ENCODE measurements at regions not wholly inside any gene's neighbourhood (a gene's known extent, or its start where the extent isn't known, plus 50 kb on each side); places are given as distances from the start of the nearest gene placed in this dataset.

DNA sequence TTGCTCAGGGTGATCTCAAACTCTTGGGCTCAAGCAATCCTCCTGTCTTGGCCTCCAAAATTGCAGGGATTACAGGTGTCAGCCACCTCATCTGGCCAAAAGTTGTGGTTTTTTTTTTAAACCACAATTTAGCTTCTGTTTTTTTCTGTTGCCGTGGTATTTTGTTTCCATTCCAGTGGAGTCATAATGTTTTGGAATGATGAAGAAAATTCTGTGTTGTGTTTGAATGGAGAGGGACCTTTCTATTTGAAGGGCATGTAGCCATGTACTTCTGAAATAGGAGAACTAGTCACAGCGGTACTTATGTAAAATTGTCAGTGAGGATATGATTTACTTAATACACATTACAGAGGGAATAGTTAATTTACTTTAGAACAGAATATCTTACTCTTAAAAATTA lies 201.3 kb downstream of the ARL4A start:
- TF ChIP-seq, protein P1, sequence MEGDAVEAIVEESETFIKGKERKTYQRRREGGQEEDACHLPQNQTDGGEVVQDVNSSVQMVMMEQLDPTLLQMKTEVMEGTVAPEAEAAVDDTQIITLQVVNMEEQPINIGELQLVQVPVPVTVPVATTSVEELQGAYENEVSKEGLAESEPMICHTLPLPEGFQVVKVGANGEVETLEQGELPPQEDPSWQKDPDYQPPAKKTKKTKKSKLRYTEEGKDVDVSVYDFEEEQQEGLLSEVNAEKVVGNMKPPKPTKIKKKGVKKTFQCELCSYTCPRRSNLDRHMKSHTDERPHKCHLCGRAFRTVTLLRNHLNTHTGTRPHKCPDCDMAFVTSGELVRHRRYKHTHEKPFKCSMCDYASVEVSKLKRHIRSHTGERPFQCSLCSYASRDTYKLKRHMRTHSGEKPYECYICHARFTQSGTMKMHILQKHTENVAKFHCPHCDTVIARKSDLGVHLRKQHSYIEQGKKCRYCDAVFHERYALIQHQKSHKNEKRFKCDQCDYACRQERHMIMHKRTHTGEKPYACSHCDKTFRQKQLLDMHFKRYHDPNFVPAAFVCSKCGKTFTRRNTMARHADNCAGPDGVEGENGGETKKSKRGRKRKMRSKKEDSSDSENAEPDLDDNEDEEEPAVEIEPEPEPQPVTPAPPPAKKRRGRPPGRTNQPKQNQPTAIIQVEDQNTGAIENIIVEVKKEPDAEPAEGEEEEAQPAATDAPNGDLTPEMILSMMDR (conservative IDR thresholded peaks at IDR 0.05 in 1 of 2, IDR thresholded peaks at IDR 0.05 in 1 of 2; ENCODE audit: extremely low read depth in 1 of 2, insufficient read depth in 1 of 2, low read depth in 1 of 2, low read length in 2 of 2) = no peak
- no peak for TF ChIP-seq EZH2 (IDR thresholded peaks at IDR 0.05; ENCODE audit: borderline replicate concordance, low read length)
